OCI-LY3 (cell line): ENCODE measurements at regions not wholly inside any gene's neighbourhood (a gene's known extent, or its start where the extent isn't known, plus 50 kb on each side); places are given as distances from the start of the nearest gene placed in this dataset.
"Not testable (repeated sequence)": the region's sequence is repeated elsewhere in the genome, so short reads cannot be mapped to it uniquely, and the experiment has no call there.

Source experiments
- H2AFZ ChIP-seq: fragments of 200-600, 300-600 bp; shearing (Covaris generic); 2 replicates; pipeline ENCODE4 v1.6.0; 2014; ENCODE audit warnings: antibody characterized with exemption, low read depth, low read length
- H3K27ac ChIP-seq: fragments of 200-600, 300-600 bp; sonication (generic); 2 replicates; pipeline ENCODE4 v1.5.1; 2014; ENCODE audit warnings: mild to moderate bottlenecking, low read length, moderate library complexity, mixed read lengths
- H3K27me3 ChIP-seq: fragments of 200-600, 300-600 bp; sonication (generic); 2 replicates; pipeline ENCODE4 v1.6.1; 2014; ENCODE audit warnings: low read depth, low read length, mixed read lengths
- H3K36me3 ChIP-seq: fragments of 200-600, 300-600 bp; sonication (generic); replicated peaks from 2 replicates; pipeline ENCODE3; 2014; ENCODE audit warnings: low read depth, low read length, mixed read lengths
- H3K4me1 ChIP-seq: fragments of 300-600, 200-600 bp; sonication (generic); 2 replicates; pipeline ENCODE4 v1.6.1; 2014; ENCODE audit warnings: low read length, mixed read lengths
- H3K4me2 ChIP-seq: fragments of 200-600, 300-600 bp; sonication (generic); 2 replicates; pipeline ENCODE4 v1.6.1; 2014; ENCODE audit warnings: low read length, mixed read lengths
- H3K4me3 ChIP-seq: fragments of 300-600, 200-600 bp; sonication (generic); 2 replicates; pipeline ENCODE4 v1.5.1; 2014; ENCODE audit warnings: antibody characterized with exemption, mild to moderate bottlenecking, low read length, moderate library complexity
- H3K79me2 ChIP-seq: fragments of 300-600, 200-600 bp; shearing (Covaris generic); 2 replicates; pipeline ENCODE4 v1.6.1; 2014; ENCODE audit warnings: mild to moderate bottlenecking, low read length, mixed read lengths
- H3K9ac ChIP-seq: fragments of 300-600, 200-600 bp; shearing (Covaris generic); 2 replicates; pipeline ENCODE4 v1.6.0; 2014; ENCODE audit warnings: mild to moderate bottlenecking, low read length, moderate library complexity
- H3K9me3 ChIP-seq: fragments of 200-600, 300-600 bp; shearing (Covaris generic); 2 replicates; pipeline ENCODE4 v1.6.1; 2014; ENCODE audit warnings: low read length, mixed read lengths; ENCODE audit not compliant: insufficient read depth
- H4K20me1 ChIP-seq: fragments of 200-600, 300-600 bp; sonication (generic); 2 replicates; pipeline ENCODE4 v1.6.1; 2016; ENCODE audit warnings: low read length, mixed read lengths; ENCODE audit not compliant: insufficient read depth
- CTCF ChIP-seq: fragments of 200-600, 300-600 bp; sonication (generic); IDR thresholded peaks from 2 replicates; pipeline ENCODE4 v1.5.1; 2014; ENCODE audit warnings: antibody characterized with exemption, low read length, low read depth
- EZH2phosphoT487 ChIP-seq: fragments of 200-600 bp; shearing (Covaris generic); IDR thresholded peaks from 2 replicates; pipeline ENCODE4 v1.6.1; 2018; ENCODE audit warnings: antibody characterized with exemption, mixed run types, low read depth

- no peaks in the 10 kb centered on the region for H3K27me3 ChIP-seq
- H4K20me1 ChIP-seq = no peaks in the 10 kb centered on the region
- no peak overlapping the region; the same call in 1 of the 2 replicates for H2AFZ ChIP-seq
- H3K27ac ChIP-seq = no peak overlapping the region
- no peak for TF ChIP-seq CTCF
- TF ChIP-seq EZH2phosphoT487 = no peak
- H3K79me2 ChIP-seq = no peaks in the 10 kb centered on the region
- H3K9ac ChIP-seq = no peak overlapping the region
- H3K4me2 ChIP-seq = peak overlapping the region; percentile 4; the same call in 1 of the 2 replicates
- H3K4me3 ChIP-seq = no peak overlapping the region
- H3K4me1 ChIP-seq = peaks cover 8% of the 10 kb centered on the region
- no peaks in the 10 kb centered on the region for H3K9me3 ChIP-seq
- no peaks in the 10 kb centered on the region for H3K36me3 ChIP-seq
These were observed 550.3 kb downstream of the SMARCA1 start for GRCh38 chrX:128973033-128973432.

DNA sequence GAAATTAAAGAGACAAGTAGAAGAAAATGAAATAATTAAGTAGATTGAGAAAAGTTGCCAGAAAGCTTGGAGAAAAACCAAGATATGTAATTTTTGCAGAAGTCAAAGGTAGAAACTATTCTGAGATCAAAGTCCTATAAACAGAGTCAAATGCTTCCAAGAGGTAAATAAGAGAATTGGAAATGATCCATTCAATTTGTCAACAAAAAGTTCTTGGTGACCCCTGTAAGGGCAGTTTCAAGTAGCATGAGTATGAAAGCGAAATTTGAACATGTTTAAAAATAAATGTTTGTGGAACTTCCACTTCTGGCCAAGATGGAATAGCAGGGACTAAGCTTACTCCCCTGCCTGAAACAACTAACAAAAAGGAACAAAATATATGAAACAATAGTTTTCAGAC, 562.0 kb downstream of the SMARCA1 start:
- H3K4me1 ChIP-seq = no peaks in the 10 kb centered on the region
- TF ChIP-seq EZH2phosphoT487 (no peak), CTCF (no peak)
- H3K9ac ChIP-seq = no peak overlapping the region
- no peak overlapping the region for H2AFZ ChIP-seq
- H3K9me3 ChIP-seq = no peaks in the 10 kb centered on the region
- no peak overlapping the region for H3K4me3 ChIP-seq
- H4K20me1 ChIP-seq = no peaks in the 10 kb centered on the region
- no peak overlapping the region for H3K4me2 ChIP-seq
- no peaks in the 10 kb centered on the region for H3K36me3 ChIP-seq
- no peaks in the 10 kb centered on the region for H3K27me3 ChIP-seq
- no peak overlapping the region for H3K27ac ChIP-seq
- no peaks in the 10 kb centered on the region for H3K79me2 ChIP-seq

DNA sequence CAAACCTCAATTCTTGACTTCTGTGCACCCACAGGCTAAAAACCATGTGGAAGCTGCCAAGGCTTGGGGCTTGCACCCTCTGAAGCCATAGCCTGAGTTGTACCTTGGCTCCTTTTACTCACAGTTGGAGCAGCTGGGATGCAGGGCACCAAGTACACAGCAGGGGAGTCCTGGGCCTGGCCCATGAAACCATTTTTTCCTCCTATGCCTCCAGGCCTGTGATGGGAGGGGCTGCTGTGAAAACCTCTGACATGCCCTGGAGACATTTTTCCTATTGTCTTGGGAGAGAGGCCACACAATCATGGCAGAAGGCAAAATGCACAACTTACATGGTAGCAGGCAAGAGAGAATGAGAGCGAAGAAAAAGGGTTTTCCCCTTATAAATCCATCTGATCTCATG, 568.6 kb downstream of the SMARCA1 start:
- H3K27me3 ChIP-seq, H3K9me3 ChIP-seq, H3K9ac ChIP-seq, H3K4me3 ChIP-seq, H3K79me2 ChIP-seq, H3K27ac ChIP-seq, H3K4me1 ChIP-seq, H4K20me1 ChIP-seq, H3K36me3 ChIP-seq, H3K4me2 ChIP-seq, H2AFZ ChIP-seq: not testable (repeated sequence)

DNA sequence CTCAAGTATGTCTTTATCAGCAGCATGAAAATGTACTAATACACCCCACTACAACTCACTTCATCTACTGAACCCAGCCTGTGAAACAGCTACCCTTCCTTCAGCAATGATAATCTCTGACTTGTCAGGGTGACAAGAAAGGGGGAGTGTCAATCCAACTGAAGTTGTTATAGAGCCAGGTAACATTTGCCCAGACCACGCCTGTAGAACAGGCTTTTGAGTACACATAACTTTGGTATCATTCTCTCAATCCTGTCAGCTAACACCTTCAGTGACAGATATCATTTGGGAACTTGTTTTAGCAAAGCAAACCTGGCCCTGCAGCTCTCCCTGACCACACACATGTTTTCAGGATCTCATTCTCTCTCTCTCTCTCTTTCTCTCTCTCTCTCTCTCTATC, 592.2 kb downstream of the SMARCA1 start:
- Histone ChIP-seq H2AFZ (no peak overlapping the region), H3K79me2 (no peaks in the 10 kb centered on the region), H3K27me3 (no peaks in the 10 kb centered on the region), H4K20me1 (no peaks in the 10 kb centered on the region), H3K36me3 (no peaks in the 10 kb centered on the region), H3K4me1 (no peaks in the 10 kb centered on the region), H3K4me3 (no peak overlapping the region), H3K9ac (no peak overlapping the region), H3K9me3 (no peaks in the 10 kb centered on the region), H3K4me2 (no peak overlapping the region), H3K27ac (no peak overlapping the region)
- TF ChIP-seq EZH2phosphoT487 = no peak
- TF ChIP-seq CTCF = no peak
